IPS-18c (cell line): ENCODE measurements at regions not wholly inside any gene's neighbourhood (a gene's known extent, or its start where the extent isn't known, plus 50 kb on each side); places are given as distances from the start of the nearest gene placed in this dataset.
"Not testable (repeated sequence)": the region's sequence is repeated elsewhere in the genome, so short reads cannot be mapped to it uniquely, and the experiment has no call there.

ENCODE experiments used
- H3K4me3 ChIP-seq: 2 replicates; pipeline ENCODE4 v1.7.0; 2013; ENCODE audit warnings: low read depth, mild to moderate bottlenecking, low read length, moderate library complexity; ENCODE audit not compliant: insufficient read depth
- H3K9me3 ChIP-seq: one replicate; pipeline ENCODE4 v1.6.1; 2013; ENCODE audit warnings: mild to moderate bottlenecking, low read length, moderate library complexity; ENCODE audit not compliant: control insufficient read depth, insufficient read depth

- not testable (repeated sequence) for H3K4me3 ChIP-seq, H3K9me3 ChIP-seq
These were observed 181.4 kb downstream of the TEX29 start for GRCh38 chr13:111501596-111502535.

GRCh38 chr13:111502957-111503356 lies 182.5 kb downstream of the TEX29 start:
- Histone ChIP-seq H3K9me3 (peaks cover 3% of the 10 kb centered on the region), H3K4me3 (no peak overlapping the region; the same call in 1 of the 2 replicates)

DNA sequence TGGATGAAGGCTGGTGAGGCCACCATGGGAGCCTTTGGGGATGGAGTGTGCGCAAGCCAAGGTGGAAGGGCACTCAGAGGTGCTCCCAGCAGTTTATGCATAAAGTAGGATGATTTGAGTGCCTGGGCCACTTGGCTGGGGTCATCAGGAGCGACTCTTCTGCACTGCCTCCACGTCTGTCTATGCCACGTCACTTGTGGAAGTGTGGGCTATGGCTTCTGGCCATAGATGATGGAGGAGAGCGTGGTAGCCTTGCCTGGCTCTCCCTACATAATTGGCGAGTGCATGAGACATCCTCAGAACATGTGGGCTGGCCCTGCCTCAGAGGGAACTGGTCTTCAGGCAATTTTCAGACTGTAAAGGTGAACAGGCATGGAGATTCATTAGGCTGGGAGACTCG lies 182.9 kb downstream of the TEX29 start:
- H3K4me3 ChIP-seq = no peak overlapping the region

DNA sequence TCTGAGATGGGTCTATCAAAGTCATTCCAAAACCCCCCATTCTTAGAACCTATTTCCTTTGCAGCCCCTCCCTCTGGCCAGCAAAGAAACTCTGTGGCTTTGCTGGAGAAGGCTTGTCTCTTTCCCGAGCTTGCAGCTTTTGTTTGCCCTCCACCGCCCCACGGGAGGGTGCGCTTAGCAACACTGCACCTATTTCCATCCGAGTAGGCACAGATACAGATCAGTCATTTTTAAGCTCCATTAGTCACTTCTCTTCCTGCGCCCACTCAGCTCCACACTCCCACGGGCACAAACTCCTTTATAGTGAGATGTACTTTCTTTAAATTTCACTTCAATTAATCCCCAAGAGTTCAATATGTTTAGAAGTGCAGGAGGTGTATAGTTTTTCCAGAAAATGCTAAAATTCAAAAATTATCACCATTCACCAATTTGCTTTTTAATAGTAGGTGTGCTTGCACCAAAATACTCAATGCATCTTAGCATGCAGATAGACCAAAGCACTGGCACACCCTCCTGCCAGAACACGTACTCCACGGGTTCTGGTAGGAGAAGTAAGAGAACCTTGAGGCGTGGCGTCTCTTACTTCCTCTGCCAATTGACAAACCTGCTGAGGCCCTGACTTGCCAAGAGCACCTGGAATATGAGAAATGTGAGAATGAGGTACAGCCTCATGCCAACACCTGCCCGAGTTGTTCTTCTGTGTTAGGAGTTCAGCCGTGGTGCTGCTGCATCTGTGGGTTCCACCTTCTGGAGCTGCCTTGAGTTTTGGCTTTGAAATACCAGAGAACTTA lies 183.7 kb downstream of the TEX29 start:
- peaks cover 3% of the 10 kb centered on the region for H3K9me3 ChIP-seq
- no peak overlapping the region for H3K4me3 ChIP-seq

More for the DNA sequence above, 182.9 kb downstream of the TEX29 start:
- peaks cover 3% of the 10 kb centered on the region for H3K9me3 ChIP-seq

GRCh38 chr13:111505175-111505777 lies 184.8 kb downstream of the TEX29 start:
- Histone ChIP-seq H3K4me3 (no peak overlapping the region), H3K9me3 (peaks cover 3% of the 10 kb centered on the region)

DNA sequence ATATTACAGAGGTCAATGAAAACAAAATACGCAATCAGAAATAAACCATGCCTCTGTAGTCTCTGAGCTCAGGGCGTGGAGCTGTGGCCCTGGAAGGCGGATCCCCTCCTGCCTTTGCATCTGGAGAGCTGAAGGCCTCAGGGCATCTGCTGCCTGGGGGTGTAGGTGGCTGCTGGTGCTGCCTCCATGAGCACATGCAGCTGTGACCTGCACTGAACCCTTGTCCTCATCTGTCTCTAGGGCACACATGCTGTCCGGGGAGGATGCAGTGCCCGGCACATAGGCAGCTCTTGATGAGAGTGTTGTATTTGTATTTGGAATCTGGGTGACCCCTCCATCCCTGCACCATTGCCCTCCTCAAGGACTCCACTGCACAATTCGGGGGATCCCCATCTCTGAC lies 185.7 kb downstream of the TEX29 start:
- Histone ChIP-seq H3K9me3 (peaks cover 3% of the 10 kb centered on the region), H3K4me3 (no peak overlapping the region)

- peaks cover 3% of the 10 kb centered on the region for H3K9me3 ChIP-seq
- no peak overlapping the region for H3K4me3 ChIP-seq
These were observed 186.2 kb downstream of the TEX29 start for GRCh38 chr13:111506621-111507020.

GRCh38 chr13:111508164-111508870 lies 187.9 kb downstream of the TEX29 start:
- no peak overlapping the region for H3K4me3 ChIP-seq
- peaks cover 3% of the 10 kb centered on the region for H3K9me3 ChIP-seq

- H3K4me3 ChIP-seq = no peak overlapping the region
- no peaks in the 10 kb centered on the region for H3K9me3 ChIP-seq
These were observed 188.6 kb downstream of the TEX29 start for GRCh38 chr13:111508902-111509509.

DNA sequence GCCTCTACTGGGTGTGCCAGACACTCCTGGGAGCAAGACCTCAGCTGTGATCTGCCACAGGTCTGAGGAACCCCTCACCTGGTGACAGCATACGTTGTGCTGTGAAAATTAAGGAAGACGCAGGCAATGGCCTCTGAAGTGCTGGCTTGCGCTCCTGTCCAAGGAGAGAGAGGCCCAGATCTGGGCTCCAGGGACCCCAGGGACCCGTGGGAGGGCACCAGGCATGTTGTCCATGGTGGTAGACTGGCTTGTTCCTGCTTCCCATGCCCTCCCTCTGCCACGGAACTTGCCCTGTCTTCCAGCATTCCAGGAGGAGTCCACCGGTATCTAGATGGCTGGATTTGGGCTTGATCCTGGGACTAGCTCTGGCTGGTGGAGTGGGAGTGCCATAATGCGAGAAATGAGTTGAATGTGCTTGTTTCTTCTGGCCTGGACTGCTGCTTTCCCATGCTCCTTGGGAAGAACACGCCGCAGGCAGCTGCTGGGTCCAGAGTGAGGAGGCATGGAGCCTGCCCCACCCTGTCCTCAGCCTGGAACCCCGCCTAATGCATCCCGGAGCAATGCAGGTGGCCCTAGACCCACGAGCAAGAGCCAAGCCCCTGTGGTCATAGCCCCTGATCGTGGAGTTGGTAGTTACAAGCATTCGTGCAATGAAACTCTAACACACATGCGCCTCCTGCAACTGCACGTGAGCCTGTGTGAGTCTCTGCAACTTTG lies 190.2 kb downstream of the TEX29 start:
- no peaks in the 10 kb centered on the region for H3K9me3 ChIP-seq
- no peak overlapping the region for H3K4me3 ChIP-seq

- no peaks in the 10 kb centered on the region for H3K9me3 ChIP-seq
- H3K4me3 ChIP-seq = no peak overlapping the region
These were observed 190.8 kb downstream of the TEX29 start for GRCh38 chr13:111511219-111511732.

DNA sequence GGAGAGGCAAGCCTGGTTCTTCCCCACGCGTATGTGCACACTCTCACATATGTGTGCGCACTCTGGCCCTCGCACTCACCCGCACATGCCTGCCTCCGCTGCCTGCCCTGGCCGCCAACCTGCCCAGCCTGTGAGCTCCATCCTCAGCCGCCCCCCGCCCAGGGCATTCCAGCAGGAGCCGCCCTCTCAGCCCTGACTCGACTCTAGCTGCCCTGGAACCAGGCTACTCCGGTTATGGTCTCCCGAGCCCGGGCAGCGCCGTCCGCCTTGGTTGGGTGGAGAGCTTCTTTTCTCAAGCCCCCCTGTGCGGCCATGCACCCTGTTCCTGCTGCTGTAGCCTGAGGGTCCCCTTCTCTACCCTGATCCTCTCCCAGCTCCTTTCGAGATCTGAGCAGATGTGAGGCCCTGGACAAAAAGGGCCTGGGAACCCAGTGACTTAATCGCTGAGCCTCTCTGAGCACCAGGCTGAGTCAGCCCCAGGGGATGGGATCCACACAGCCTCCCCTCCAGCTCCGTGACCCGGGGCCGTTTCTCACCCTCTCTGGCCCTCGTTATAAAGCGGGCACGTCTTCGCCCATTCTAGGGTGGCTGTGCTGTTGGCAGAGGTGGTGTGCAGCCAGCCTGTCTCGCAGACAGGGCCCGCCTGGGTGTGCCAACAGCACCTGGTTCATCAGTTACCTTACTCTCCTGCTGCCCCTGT lies 191.5 kb downstream of the TEX29 start:
- Histone ChIP-seq H3K4me3 (no peak overlapping the region), H3K9me3 (no peaks in the 10 kb centered on the region)

- no peak overlapping the region for H3K4me3 ChIP-seq
- H3K9me3 ChIP-seq = no peaks in the 10 kb centered on the region
These were observed 192.3 kb downstream of the TEX29 start for GRCh38 chr13:111512707-111513106.

DNA sequence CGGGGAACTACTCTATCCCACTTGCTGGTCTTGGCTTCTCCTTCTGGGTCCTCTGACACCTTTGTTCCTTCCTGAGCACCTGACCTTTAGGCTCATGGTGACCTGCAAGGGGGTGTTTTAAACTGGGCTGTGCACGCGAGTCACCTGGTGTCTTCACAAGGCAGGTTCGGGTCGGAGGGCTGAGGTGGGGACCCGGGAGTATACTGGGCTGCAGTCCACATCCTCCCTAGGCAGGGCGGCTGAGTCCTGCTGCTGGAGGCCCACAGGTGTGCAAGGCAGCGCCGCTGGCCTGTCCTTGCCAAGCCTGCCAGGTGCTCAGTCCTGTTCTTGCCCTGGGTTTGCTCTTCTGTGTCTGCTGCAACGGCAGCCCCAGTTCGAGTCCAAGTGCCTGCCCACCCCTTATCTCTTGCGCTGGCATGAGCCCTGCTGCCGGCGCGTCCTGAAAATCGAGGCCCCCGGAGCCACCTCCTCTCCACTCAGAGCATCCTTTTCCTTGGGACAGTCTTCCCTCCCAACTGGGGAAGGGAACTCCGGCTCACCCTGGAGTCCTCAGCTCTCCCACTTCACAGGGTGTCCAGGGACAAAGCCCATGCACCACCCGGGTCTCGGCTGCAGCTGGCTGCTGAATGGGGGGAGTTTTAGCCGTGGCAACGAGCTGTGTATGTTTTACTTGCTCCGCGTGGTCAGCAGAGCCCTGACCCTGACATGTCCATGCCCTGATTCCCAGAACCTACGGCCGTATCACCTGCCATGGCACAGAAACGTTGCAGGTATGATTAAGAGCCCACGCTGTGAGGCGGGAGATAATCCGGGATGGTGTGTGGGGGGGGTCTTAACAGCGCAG lies 193.5 kb downstream of the TEX29 start:
- H3K9me3 ChIP-seq = no peaks in the 10 kb centered on the region
- no peak overlapping the region for H3K4me3 ChIP-seq
